Activated CD4-positive, alpha-beta memory T cell treated with anti-CD3 and anti-CD28 coated beads for 36 hours (primary cell): ENCODE measurements at regions not wholly inside any gene's neighbourhood (a gene's known extent, or its start where the extent isn't known, plus 50 kb on each side); places are given as distances from the start of the nearest gene placed in this dataset.
"Not testable (repeated sequence)": the region's sequence is repeated elsewhere in the genome, so short reads cannot be mapped to it uniquely, and the experiment has no call there.

Experiments used
- CTCF ChIA-PET: fragments of 350-600 bp; sonication (Branson Sonifier 250); formaldehyde crosslinking; loops from one replicate; lab custom pipeline; 2021; ENCODE audit warnings: antibody characterized with exemption, inconsistent platforms; lab: Charles Lee
- POLR2A ChIA-PET: fragments of 350-600 bp; sonication (Branson Sonifier 250); formaldehyde crosslinking; loops from one replicate; lab custom pipeline; 2021; ENCODE audit warnings: antibody characterized with exemption; lab: Charles Lee
- DNase-seq: peaks from one replicate; pipeline ENCODE4 v3.0.0-alpha.2; 2020
- H3K27ac Mint-ChIP-seq: one replicate; pipeline ENCODE4 v1.8.0; 2021; ENCODE audit warnings: mixed read lengths
- H3K27me3 Mint-ChIP-seq: one replicate; pipeline ENCODE4 v1.8.0; 2021; ENCODE audit warnings: mixed read lengths
- H3K36me3 Mint-ChIP-seq: one replicate; pipeline ENCODE4 v1.8.0; 2021; ENCODE audit warnings: mixed read lengths
- H3K4me1 Mint-ChIP-seq: one replicate; pipeline ENCODE4 v1.8.0; 2021; ENCODE audit warnings: low read depth, mixed read lengths
- H3K4me3 Mint-ChIP-seq: one replicate; pipeline ENCODE4 v1.8.0; 2021; ENCODE audit warnings: mild to moderate bottlenecking, mixed read lengths
- H3K9me3 Mint-ChIP-seq: one replicate; pipeline ENCODE4 v1.8.0; 2021; ENCODE audit warnings: mixed read lengths
- intact Hi-C: fragments of 100-400 bp; cut with micrococcal nuclease; formaldehyde crosslinking; loops from one replicate; pipeline ENCODE4 v1.15.1; 2023

DNA sequence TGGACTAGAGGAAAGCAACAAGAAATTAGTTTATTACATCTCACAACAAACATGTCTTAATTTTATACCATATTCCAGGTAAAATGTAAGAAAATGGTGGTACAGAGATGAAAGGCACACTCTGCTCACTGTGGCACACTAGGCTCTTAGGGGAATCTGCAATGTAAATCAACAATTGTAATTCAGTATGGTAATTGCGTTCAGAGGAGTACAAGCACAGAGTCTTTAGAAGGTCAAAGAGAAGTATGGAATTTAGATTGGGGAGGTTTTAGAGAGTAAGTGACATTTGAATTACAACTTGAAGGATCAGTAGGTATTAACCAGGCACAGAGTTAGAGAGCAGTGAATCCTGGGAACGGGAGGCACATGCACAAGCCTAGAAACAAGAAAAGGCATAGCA, 694.0 kb upstream of the USP15 start:
- no peaks in the 10 kb centered on the region for H3K4me1 Mint-ChIP-seq
- H3K36me3 Mint-ChIP-seq: no peaks in the 10 kb centered on the region
- no peak overlapping the region for H3K27ac Mint-ChIP-seq
- intact Hi-C loops: no loop called here
- no peaks in the 10 kb centered on the region for H3K9me3 Mint-ChIP-seq
- POLR2A ChIA-PET: no interaction called here
- CTCF ChIA-PET: no interaction called here
- H3K27me3 Mint-ChIP-seq: no peaks in the 10 kb centered on the region
- H3K4me3 Mint-ChIP-seq: no peak overlapping the region
- no peak for DNase-seq

DNA sequence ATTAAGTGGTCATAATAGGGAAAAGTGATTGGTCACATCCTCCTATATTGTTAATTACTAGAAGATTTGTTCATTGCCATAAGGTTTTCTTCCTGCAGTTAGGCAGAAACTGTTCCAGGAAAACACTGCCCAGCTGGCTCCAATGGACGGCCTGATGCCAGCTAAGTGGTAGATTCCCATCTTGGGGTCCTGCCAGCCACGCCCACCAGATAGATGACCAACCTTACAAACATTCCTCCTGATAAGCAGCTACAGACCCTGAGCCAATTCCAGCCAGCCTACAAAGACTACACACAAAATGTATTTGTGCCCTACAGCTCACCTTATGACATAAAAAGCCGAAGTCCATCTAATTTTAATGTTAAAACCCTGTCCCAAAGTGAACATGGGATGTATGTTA, 685.9 kb upstream of the USP15 start:
- CTCF ChIA-PET: no interaction called here
- H3K4me1 Mint-ChIP-seq: no peaks in the 10 kb centered on the region
- no peaks in the 10 kb centered on the region for H3K9me3 Mint-ChIP-seq
- H3K27me3 Mint-ChIP-seq: no peaks in the 10 kb centered on the region
- POLR2A ChIA-PET: no interaction called here
- no peaks in the 10 kb centered on the region for H3K36me3 Mint-ChIP-seq
- no peak overlapping the region for H3K27ac Mint-ChIP-seq
- intact Hi-C loops: no loop called here
- DNase-seq: no peak
- no peak overlapping the region for H3K4me3 Mint-ChIP-seq

DNA sequence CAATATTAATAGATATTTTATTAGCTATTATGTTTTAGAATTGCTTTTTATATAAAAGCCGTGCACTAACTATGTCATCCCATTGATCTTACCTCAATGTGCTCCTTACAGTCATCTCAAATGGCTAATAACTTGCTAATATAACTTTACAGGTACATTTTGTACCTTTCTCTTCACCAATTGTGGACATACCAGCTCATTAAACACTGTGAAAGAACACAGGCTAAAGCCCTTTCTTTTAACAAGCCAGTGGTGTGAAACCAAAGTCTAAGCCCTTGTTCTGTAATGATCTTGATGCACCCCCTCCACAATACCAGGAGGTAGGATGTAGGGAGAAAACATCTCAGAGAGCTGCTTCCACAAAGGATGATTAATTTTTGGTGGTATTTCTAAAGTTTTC, 675.3 kb upstream of the USP15 start:
- no peak overlapping the region for H3K27ac Mint-ChIP-seq
- H3K9me3 Mint-ChIP-seq: peaks cover 22% of the 10 kb centered on the region
- ChIA-PET POLR2A (no interaction called here), CTCF (no interaction called here)
- H3K36me3 Mint-ChIP-seq: no peaks in the 10 kb centered on the region
- H3K4me1 Mint-ChIP-seq: no peaks in the 10 kb centered on the region
- intact Hi-C loops: no loop called here
- no peak for DNase-seq
- no peak overlapping the region for H3K4me3 Mint-ChIP-seq
- H3K27me3 Mint-ChIP-seq: no peaks in the 10 kb centered on the region

DNA sequence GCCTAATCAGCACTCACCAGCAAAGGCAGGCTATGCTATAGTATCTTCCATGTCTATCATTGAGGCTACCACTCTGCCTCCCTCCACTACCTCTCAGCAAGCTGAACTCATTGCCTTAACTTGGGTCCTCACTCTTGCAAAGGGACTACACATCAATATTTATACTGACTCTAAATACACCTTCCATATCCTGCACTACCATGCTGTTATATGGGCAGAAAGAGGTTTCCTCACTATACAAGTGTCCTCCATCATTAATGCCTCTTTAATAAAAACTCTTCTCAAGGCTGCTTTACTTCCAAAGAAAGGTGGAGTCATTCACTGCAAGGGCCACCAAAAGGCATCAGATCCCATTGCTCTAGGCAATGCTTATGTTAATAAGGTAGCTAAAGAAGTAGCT, 669.3 kb upstream of the USP15 start:
- H3K27ac Mint-ChIP-seq, H3K36me3 Mint-ChIP-seq, CTCF ChIA-PET, H3K4me3 Mint-ChIP-seq, H3K27me3 Mint-ChIP-seq, POLR2A ChIA-PET, H3K4me1 Mint-ChIP-seq, intact Hi-C loops, DNase-seq: not testable (repeated sequence)
- peaks cover 48% of the 10 kb centered on the region for H3K9me3 Mint-ChIP-seq

DNA sequence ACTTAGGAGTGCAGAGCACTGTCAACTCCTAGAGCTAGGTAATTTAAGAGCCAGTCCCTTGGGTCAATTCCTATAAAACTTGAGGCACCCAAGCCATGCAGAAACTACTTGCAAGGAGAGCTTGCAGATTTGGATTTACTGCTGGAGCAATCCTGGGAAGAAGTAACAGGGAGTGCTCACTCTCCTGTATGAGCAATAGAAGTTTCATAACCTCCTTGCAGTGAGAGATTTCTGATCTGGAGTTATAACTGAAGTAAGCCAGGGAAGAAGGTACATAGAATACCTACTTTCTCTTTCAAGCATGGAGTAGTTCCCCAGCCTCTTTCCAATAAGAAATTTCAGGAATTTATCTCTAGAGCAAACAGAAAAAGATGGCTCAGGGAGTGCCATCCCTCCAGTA, 650.1 kb upstream of the USP15 start:
- ChIA-PET CTCF (no interaction called here), POLR2A (no interaction called here)
- Mint-ChIP-seq H3K9me3 (peaks cover 12% of the 10 kb centered on the region), H3K36me3 (no peaks in the 10 kb centered on the region), H3K27me3 (no peaks in the 10 kb centered on the region), H3K4me3 (no peak overlapping the region), H3K27ac (no peak overlapping the region), H3K4me1 (no peaks in the 10 kb centered on the region)
- no peak for DNase-seq
- intact Hi-C loops: no loop called here

DNA sequence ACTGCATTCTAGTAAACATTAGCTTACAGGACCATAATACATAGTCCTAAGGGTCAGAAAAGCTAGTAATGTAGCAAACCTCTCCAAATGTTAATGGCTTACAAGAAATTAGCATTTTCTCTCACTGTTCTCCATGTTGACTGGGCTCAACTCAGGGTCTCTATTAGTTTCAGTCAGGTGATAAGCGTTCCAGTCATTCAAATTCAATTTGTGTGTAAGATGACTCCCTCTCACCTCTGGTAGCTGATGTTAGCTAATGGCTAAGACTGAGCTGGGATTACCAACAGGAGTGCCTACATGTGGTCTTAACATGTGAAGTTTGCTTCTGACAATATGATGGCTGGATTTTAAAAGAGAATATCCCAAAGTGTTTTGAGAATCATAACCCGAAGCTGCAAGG, 630.5 kb upstream of the USP15 start:
- ChIA-PET CTCF (no interaction called here), POLR2A (no interaction called here)
- H3K4me1 Mint-ChIP-seq: no peaks in the 10 kb centered on the region
- no peaks in the 10 kb centered on the region for H3K27me3 Mint-ChIP-seq
- no peak for DNase-seq
- no peak overlapping the region for H3K4me3 Mint-ChIP-seq
- no peak overlapping the region for H3K27ac Mint-ChIP-seq
- intact Hi-C loops: no loop called here
- peaks cover 21% of the 10 kb centered on the region for H3K9me3 Mint-ChIP-seq
- H3K36me3 Mint-ChIP-seq: no peaks in the 10 kb centered on the region

DNA sequence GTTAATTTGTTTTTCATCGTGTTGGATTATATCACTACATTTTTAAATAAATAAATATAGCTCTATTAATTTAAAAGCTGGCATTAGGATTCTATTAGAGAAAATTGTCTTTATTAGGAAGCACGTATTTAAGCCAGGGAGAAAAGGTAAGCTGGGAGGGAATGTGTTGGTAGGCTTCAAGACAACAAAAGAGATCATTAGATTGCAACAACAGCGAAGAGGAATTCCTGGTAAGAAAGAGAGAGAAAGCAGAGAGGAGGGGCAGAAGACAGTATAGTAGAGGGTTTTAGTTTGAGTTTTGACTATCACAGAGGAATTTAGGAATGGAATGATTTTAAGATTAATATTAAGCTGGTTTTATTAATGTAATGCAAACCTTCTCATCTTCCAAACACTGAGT, 613.6 kb upstream of the USP15 start:
- no peak overlapping the region for H3K27ac Mint-ChIP-seq
- POLR2A ChIA-PET: interaction anchor here (0.6 kb wide), 1 partner anchor 416 kb away, joined by 3 read pairs; no protein-coding TSS in a partner anchor
- no peak overlapping the region for H3K4me3 Mint-ChIP-seq
- no peaks in the 10 kb centered on the region for H3K9me3 Mint-ChIP-seq
- intact Hi-C loops: no loop called here
- no peaks in the 10 kb centered on the region for H3K27me3 Mint-ChIP-seq
- H3K4me1 Mint-ChIP-seq: no peaks in the 10 kb centered on the region
- H3K36me3 Mint-ChIP-seq: no peaks in the 10 kb centered on the region
- no peak for DNase-seq
- CTCF ChIA-PET: no interaction called here

DNA sequence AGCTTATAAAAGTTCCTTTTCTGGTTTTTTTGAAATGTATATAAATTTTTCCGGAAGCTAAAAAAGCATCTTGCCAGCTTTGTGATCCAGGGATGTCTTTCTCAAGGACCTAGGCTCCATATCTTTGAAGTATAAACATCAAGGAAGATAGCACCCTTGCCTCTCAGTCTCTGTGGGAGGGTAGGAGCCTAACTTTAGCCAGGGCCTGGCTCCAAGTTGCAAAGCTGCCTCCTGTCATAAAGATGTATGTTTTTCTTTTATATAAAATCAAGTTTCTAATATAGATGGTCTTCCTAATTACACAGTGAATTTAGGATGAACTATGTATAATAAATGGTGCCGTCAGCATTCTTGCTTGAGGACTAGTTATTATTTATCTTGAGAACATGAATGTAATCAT, 612.6 kb upstream of the USP15 start:
- intact Hi-C loops: no loop called here
- H3K4me1 Mint-ChIP-seq: no peaks in the 10 kb centered on the region
- H3K27me3 Mint-ChIP-seq: no peaks in the 10 kb centered on the region
- POLR2A ChIA-PET: no interaction called here
- no peak for DNase-seq
- H3K36me3 Mint-ChIP-seq: no peaks in the 10 kb centered on the region
- H3K4me3 Mint-ChIP-seq: no peak overlapping the region
- CTCF ChIA-PET: no interaction called here
- no peak overlapping the region for H3K27ac Mint-ChIP-seq
- no peaks in the 10 kb centered on the region for H3K9me3 Mint-ChIP-seq

DNA sequence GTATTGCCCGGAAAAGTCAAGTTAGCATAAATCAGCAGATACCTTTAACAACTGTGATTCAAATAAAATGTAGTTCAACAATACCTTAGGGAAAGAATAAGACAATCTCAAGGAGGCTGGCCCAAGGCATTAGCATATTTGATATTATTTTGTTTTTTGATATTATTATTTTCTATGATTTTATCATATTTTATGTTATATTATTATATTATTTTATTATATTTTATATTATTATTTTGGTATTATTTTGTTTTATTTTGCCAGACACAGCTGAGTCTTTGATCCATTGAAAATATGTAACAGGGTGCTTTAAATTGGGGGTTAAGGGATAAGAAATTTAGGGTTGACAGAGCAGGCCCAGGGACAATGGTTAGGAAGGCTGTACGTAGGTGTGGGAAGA, 607.9 kb upstream of the USP15 start:
- Mint-ChIP-seq H3K4me1 (no peaks in the 10 kb centered on the region), H3K36me3 (no peaks in the 10 kb centered on the region), H3K27ac (no peak overlapping the region), H3K27me3 (no peaks in the 10 kb centered on the region), H3K4me3 (no peak overlapping the region), H3K9me3 (peaks cover 2% of the 10 kb centered on the region)
- no peak for DNase-seq
- ChIA-PET CTCF (no interaction called here), POLR2A (no interaction called here)
- intact Hi-C loops: no loop called here

DNA sequence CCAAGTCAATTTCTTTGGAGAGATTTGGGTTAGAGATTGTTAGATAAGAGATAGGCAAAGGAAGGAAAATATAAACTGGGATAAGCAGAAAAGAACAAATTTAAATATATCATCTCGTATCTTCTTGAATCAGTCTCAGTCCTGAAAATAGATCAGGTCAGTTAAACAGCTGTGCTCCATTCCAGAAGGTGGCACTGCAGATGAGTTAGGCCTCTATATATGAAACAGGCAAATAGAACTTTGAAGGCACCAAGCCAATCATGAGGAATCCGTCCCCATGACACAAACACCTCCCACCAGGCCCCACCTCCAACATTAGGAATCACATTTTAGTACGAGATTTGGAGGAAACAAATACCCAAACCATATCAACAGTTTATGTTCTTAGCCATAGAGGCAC, 605.5 kb upstream of the USP15 start:
- H3K27me3 Mint-ChIP-seq: no peaks in the 10 kb centered on the region
- intact Hi-C loops: no loop called here
- H3K27ac Mint-ChIP-seq: no peak overlapping the region
- H3K36me3 Mint-ChIP-seq: no peaks in the 10 kb centered on the region
- no peak for DNase-seq
- H3K9me3 Mint-ChIP-seq: peaks cover 7% of the 10 kb centered on the region
- no peak overlapping the region for H3K4me3 Mint-ChIP-seq
- ChIA-PET CTCF (no interaction called here), POLR2A (no interaction called here)
- no peaks in the 10 kb centered on the region for H3K4me1 Mint-ChIP-seq

DNA sequence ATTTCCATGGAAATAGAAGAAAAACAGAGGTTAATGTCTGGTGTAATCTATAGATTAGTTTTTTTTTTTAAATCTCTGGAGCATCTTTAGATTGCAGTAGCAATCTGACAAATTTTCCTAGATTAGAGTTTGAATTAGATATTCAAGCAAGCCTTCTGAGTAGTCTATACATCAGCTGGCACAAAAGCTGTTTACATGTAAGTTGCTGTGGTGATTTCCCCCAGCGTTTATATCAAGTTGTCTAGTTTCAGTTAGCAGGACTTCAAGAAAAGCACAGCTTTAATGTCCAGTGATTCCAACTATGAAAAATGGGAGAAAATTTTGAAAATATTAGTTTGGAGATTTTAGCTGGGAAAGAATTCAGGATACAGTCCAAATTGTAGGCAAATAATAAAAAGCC, 605.0 kb upstream of the USP15 start:
- ChIA-PET CTCF (no interaction called here), POLR2A (no interaction called here)
- intact Hi-C loops: no loop called here
- no peak overlapping the region for H3K4me3 Mint-ChIP-seq
- peaks cover 7% of the 10 kb centered on the region for H3K9me3 Mint-ChIP-seq
- DNase-seq: no peak
- H3K27me3 Mint-ChIP-seq: no peaks in the 10 kb centered on the region
- H3K4me1 Mint-ChIP-seq: no peaks in the 10 kb centered on the region
- H3K36me3 Mint-ChIP-seq: no peaks in the 10 kb centered on the region
- H3K27ac Mint-ChIP-seq: no peak overlapping the region

DNA sequence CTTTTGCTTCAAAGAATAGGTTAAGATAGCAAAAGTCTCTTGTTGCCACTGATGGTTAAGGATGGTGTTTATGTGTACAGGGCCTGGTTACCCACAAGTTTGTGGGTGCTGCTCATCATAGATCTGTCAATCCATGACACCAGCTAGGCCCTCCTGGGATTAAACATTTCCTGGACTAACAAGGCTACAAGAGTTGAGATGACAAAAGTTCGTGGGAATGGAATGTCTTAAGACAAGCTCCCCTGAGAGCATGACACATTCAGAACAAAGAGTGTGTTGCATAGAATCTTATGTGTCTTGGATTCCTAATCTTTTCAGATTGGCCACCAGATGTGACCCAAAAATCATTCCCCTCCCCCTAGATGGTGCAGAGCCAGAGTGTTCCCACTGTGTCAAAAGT, 592.5 kb upstream of the USP15 start:
- H3K27me3 Mint-ChIP-seq: no peaks in the 10 kb centered on the region
- POLR2A ChIA-PET: no interaction called here
- H3K27ac Mint-ChIP-seq: no peak overlapping the region

DNA sequence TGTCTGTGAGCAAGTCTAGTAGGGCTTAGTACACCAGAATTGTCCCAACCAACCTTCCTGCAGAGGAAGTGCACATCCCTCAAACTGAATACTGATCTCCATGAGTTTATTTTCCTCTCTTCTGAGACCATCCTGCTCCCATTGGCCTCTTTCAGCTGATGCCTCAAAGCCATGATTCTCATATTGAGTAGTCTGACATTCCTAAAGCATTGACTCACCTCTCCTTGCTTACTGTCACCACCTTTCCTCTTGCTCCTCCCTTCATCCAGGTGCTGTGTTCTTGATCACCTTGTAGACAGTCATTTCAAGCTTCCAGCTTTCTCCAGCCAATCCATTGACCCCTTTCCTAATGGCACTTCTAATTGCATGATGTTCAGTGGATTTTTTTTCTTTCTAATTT, 583.7 kb upstream of the USP15 start:
- intact Hi-C loops: no loop called here
- no peaks in the 10 kb centered on the region for H3K4me1 Mint-ChIP-seq
- H3K9me3 Mint-ChIP-seq: peaks cover 12% of the 10 kb centered on the region
- H3K4me3 Mint-ChIP-seq: no peak overlapping the region
- DNase-seq: no peak
- CTCF ChIA-PET: no interaction called here
- H3K27me3 Mint-ChIP-seq: no peaks in the 10 kb centered on the region
- POLR2A ChIA-PET: no interaction called here
- no peak overlapping the region for H3K27ac Mint-ChIP-seq
- H3K36me3 Mint-ChIP-seq: peaks cover under 1% of the 10 kb centered on the region

More for the DNA sequence above, 592.5 kb upstream of the USP15 start:
- intact Hi-C loops: no loop called here
- H3K4me1 Mint-ChIP-seq: no peaks in the 10 kb centered on the region
- peaks cover 3% of the 10 kb centered on the region for H3K36me3 Mint-ChIP-seq
- CTCF ChIA-PET: no interaction called here
- peaks cover 32% of the 10 kb centered on the region for H3K9me3 Mint-ChIP-seq
- no peak for DNase-seq
- no peak overlapping the region for H3K4me3 Mint-ChIP-seq

DNA sequence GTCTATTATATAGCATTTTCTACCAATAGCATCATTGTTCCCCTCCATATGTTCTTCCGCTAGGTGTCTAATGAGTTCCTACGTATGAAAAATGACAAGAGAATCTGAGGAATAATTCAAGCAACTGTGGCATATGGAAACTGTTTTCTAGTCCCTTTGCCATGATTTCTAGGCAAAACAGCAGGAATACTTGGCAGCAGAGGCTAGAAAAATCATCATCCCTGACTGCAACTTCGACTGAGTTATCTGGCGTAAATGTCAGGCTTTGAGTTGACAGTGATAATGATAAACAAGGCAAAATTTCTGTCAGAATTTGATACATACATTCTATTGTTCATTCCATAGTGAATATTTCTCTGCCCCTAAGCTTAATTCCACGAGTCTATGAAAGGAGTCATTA, 572.8 kb upstream of the USP15 start:
- intact Hi-C loops: no loop called here
- H3K27me3 Mint-ChIP-seq: no peaks in the 10 kb centered on the region
- no peak overlapping the region for H3K4me3 Mint-ChIP-seq
- H3K4me1 Mint-ChIP-seq: no peaks in the 10 kb centered on the region
- POLR2A ChIA-PET: no interaction called here
- DNase-seq: no peak
- H3K27ac Mint-ChIP-seq: no peak overlapping the region
- CTCF ChIA-PET: no interaction called here
- H3K9me3 Mint-ChIP-seq: no peaks in the 10 kb centered on the region
- no peaks in the 10 kb centered on the region for H3K36me3 Mint-ChIP-seq
